HEK293T (cell line): ENCODE measurements at regions not wholly inside any gene's neighbourhood (a gene's known extent, or its start where the extent isn't known, plus 50 kb on each side); places are given as distances from the start of the nearest gene placed in this dataset.

Experiments used
- CTCF ChIA-PET: fragments of 350-600 bp; formaldehyde crosslinking; extraction: SDS; loops from one replicate; lab custom pipeline; 2021; ENCODE audit warnings: antibody characterized with exemption, inconsistent platforms; lab: Yijun Ruan, JAX
- POLR2A ChIA-PET: fragments of 350-600 bp; formaldehyde crosslinking; extraction: SDS; loops from one replicate; lab custom pipeline; 2020; ENCODE audit warnings: antibody characterized with exemption, inconsistent platforms; lab: Yijun Ruan, JAX
- DNase-seq: peaks from one replicate; pipeline ENCODE4 v3.0.0; 2012; ENCODE audit warnings: mixed read lengths; ENCODE audit errors: extremely low spot score
- ARNT ChIP-seq: fragments of 450-650 bp; IDR thresholded peaks from 2 replicates; pipeline ENCODE4 v1.6.1; 2017; ENCODE audit warnings: mild to moderate bottlenecking
- BHLHE40 ChIP-seq: fragments of 450-650 bp; IDR thresholded peaks from 2 replicates; pipeline ENCODE4 v1.6.1; 2016; ENCODE audit warnings: mild to moderate bottlenecking, moderate library complexity, borderline replicate concordance
- CTBP1 ChIP-seq: fragments of 450-650 bp; IDR thresholded peaks from 2 replicates; pipeline ENCODE4 v1.6.1; 2016; ENCODE audit warnings: borderline replicate concordance
- ELF4 ChIP-seq: fragments of 450-650 bp; IDR thresholded peaks from 2 replicates; pipeline ENCODE4 v1.6.1; 2017; ENCODE audit warnings: antibody characterized with exemption
- FOXA1 ChIP-seq: fragments of 450-650 bp; IDR thresholded peaks from 2 replicates; pipeline ENCODE4 v1.6.1; 2016; ENCODE audit warnings: mild to moderate bottlenecking
- FOXK2 ChIP-seq: fragments of 450-650 bp; IDR thresholded peaks from 2 replicates; pipeline ENCODE4 v1.6.1; 2016; ENCODE audit warnings: mild to moderate bottlenecking
- FOXM1 ChIP-seq: fragments of 450-650 bp; IDR thresholded peaks from 2 replicates; pipeline ENCODE4 v1.6.1; 2017; ENCODE audit warnings: mild to moderate bottlenecking, borderline replicate concordance
- HDGF ChIP-seq: fragments of 450-650 bp; IDR thresholded peaks from 2 replicates; pipeline ENCODE4 v1.6.1; 2017; ENCODE audit warnings: antibody characterized with exemption, borderline replicate concordance
- L3MBTL2 ChIP-seq: fragments of 450-650 bp; conservative IDR thresholded peaks from 2 replicates; pipeline ENCODE4 v1.6.1; 2016; ENCODE audit warnings: mild to moderate bottlenecking
- LEF1 ChIP-seq: fragments of 450-650 bp; IDR thresholded peaks from 2 replicates; pipeline ENCODE4 v1.6.1; 2017; ENCODE audit warnings: mild to moderate bottlenecking, borderline replicate concordance
- NFRKB ChIP-seq: fragments of 450-650 bp; IDR thresholded peaks from 2 replicates; pipeline ENCODE4 v1.6.1; 2016; ENCODE audit warnings: mild to moderate bottlenecking, moderate library complexity
- PKNOX1 ChIP-seq: fragments of 450-650 bp; IDR thresholded peaks from 2 replicates; pipeline ENCODE4 v1.6.1; 2016
- SP1 ChIP-seq: fragments of 450-650 bp; IDR thresholded peaks from 2 replicates; pipeline ENCODE4 v1.6.1; 2017
- SUZ12 ChIP-seq: fragments of 450-650 bp; IDR thresholded peaks from 2 replicates; pipeline ENCODE4 v1.6.1; 2016; ENCODE audit warnings: mild to moderate bottlenecking
- TARDBP ChIP-seq: fragments of 450-650 bp; IDR thresholded peaks from 2 replicates; pipeline ENCODE4 v1.6.1; 2016
- ZNF384 ChIP-seq: fragments of 450-650 bp; IDR thresholded peaks from 2 replicates; pipeline ENCODE4 v1.6.1; 2016

GRCh38 chr13:33612641-33613638 is 205.0 kb upstream of the RFC3 start:
- POLR2A ChIA-PET: no interaction called here

GRCh38 chr13:33615436-33615835 is 202.5 kb upstream of the RFC3 start:
- ChIA-PET POLR2A (no interaction called here), CTCF (no interaction called here)
- no peak for TF ChIP-seq SP1
- TF ChIP-seq SUZ12: no peak
- no peak for TF ChIP-seq ELF4
- TF ChIP-seq PKNOX1: no peak
- no peak for TF ChIP-seq FOXM1
- TF ChIP-seq ARNT: no peak
- no peak for TF ChIP-seq HDGF
- no peak for DNase-seq

More at GRCh38 chr13:33612641-33613638, 205.0 kb upstream of the RFC3 start:
- no peak for TF ChIP-seq FOXA1
- no peak for TF ChIP-seq FOXM1
- TF ChIP-seq ZNF384: no peak
- TF ChIP-seq BHLHE40: no peak
- no peak for TF ChIP-seq ELF4
- TF ChIP-seq CTBP1: no peak
- CTCF ChIA-PET: no interaction called here
- DNase-seq: no peak

GRCh38 chr13:33616130-33616529 is 201.8 kb upstream of the RFC3 start:
- TF ChIP-seq HDGF: no peak
- no peak for TF ChIP-seq ELF4
- no peak for TF ChIP-seq NFRKB
- TF ChIP-seq ZNF384: no peak
- TF ChIP-seq LEF1: no peak
- TF ChIP-seq TARDBP: no peak
- no peak for TF ChIP-seq SP1
- TF ChIP-seq CTBP1: no peak
- no peak for TF ChIP-seq L3MBTL2
- no peak for TF ChIP-seq ARNT
- TF ChIP-seq SUZ12: no peak
- TF ChIP-seq FOXK2: no peak
- TF ChIP-seq FOXA1: no peak
- no peak for TF ChIP-seq FOXM1
- DNase-seq: no peak
- CTCF ChIA-PET: no interaction called here
- POLR2A ChIA-PET: no interaction called here

GRCh38 chr13:33617055-33617454 is 200.9 kb upstream of the RFC3 start:
- TF ChIP-seq FOXK2 (no peak), FOXA1 (no peak), L3MBTL2 (no peak), SP1 (no peak), NFRKB (no peak), ELF4 (no peak), SUZ12 (no peak), FOXM1 (no peak), ARNT (no peak), CTBP1 (no peak), ZNF384 (no peak), LEF1 (no peak), BHLHE40 (no peak), TARDBP (no peak), HDGF (no peak), PKNOX1 (no peak)
- ChIA-PET CTCF (no interaction called here), POLR2A (no interaction called here)

GRCh38 chr13:33624253-33624652 is 193.7 kb upstream of the RFC3 start:
- ChIA-PET CTCF (no interaction called here), POLR2A (no interaction called here)
- no peak for TF ChIP-seq L3MBTL2
- no peak for TF ChIP-seq FOXK2
- no peak for TF ChIP-seq BHLHE40
- TF ChIP-seq NFRKB: no peak
- no peak for TF ChIP-seq HDGF
- TF ChIP-seq FOXM1: no peak
- no peak for TF ChIP-seq SP1
- no peak for TF ChIP-seq ARNT
- no peak for TF ChIP-seq CTBP1
- no peak for TF ChIP-seq TARDBP
- no peak for TF ChIP-seq PKNOX1
- TF ChIP-seq SUZ12: no peak
- TF ChIP-seq LEF1: no peak
- TF ChIP-seq ZNF384: no peak
- no peak for TF ChIP-seq ELF4
- no peak for DNase-seq

More at GRCh38 chr13:33617055-33617454, 200.9 kb upstream of the RFC3 start:
- no peak for DNase-seq

GRCh38 chr13:33624740-33625139 is 193.2 kb upstream of the RFC3 start:
- ChIA-PET POLR2A (no interaction called here), CTCF (no interaction called here)
- TF ChIP-seq ZNF384 (no peak), FOXM1 (no peak), SP1 (no peak), BHLHE40 (no peak), FOXA1 (no peak), HDGF (no peak), CTBP1 (no peak), L3MBTL2 (no peak), SUZ12 (no peak), ELF4 (no peak), NFRKB (no peak), TARDBP (no peak), LEF1 (no peak), FOXK2 (no peak), ARNT (no peak), PKNOX1 (no peak)
- DNase-seq: no peak
